ENCODE measurements at regions not wholly inside any gene's neighbourhood (a gene's known extent, or its start where the extent isn't known, plus 50 kb on each side); places are given as distances from the start of the nearest gene placed in this dataset.
"Not testable (repeated sequence)": the region's sequence is repeated elsewhere in the genome, so short reads cannot be mapped to it uniquely, and the experiment has no call there.

DNA sequence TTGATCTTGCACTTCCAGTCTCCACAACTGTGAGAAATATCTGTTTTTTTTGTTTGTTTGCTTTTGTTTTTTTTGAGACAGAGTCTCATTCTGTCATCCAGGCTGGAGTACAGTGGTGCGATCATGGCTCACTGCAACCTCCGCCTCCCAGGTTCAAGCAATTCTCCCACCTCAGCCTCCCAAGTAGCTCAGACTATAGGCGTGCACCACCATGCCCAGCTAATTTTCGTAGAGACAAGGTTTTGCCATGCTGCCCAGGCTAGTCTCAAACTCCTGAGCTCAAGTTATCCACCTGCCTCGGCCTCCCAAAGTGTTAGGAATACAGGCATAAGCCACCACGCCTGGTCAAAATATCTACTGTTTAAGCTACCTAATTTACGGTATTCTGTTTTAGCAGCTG lies 153.1 kb upstream of the C1QTNF3 start:
- Mint-ChIP-seq H3K36me3 (peaks cover 12% of the 10 kb centered on the region), H3K4me1 (peaks cover 28% of the 10 kb centered on the region)
- H3K4me3 Mint-ChIP-seq; H3K27ac Mint-ChIP-seq; CTCF ChIA-PET; POLR2A ChIA-PET; ATAC-seq; H3K27me3 Mint-ChIP-seq (ENCODE audit: low read depth); H3K9me3 Mint-ChIP-seq; DNase-seq (ENCODE audit: low spot score): not testable (repeated sequence)

DNA sequence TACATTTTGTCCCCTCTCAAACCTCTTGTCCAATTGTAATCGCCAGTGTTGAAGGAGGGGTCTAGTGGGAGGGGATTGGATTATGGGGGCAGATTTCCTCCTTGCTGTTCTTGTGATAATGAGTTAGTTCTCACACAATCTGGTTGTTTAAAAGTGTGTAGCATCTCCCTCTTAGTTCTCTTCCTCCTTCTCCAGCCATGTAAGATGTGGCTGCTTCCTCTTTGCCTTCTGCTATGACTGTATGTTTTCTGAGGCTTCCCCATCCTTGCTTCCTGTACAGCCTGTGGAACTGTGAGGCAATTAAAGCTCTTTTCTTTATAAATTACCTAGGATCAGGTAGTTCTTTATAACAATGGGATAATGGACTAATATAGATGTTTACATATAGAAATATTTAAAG lies 162.3 kb upstream of the C1QTNF3 start:
- H3K27me3 Mint-ChIP-seq (ENCODE audit: low read depth); CTCF ChIA-PET; POLR2A ChIA-PET; ATAC-seq; DNase-seq (ENCODE audit: low spot score); H3K4me3 Mint-ChIP-seq; H3K9me3 Mint-ChIP-seq; H3K4me1 Mint-ChIP-seq; H3K36me3 Mint-ChIP-seq; H3K27ac Mint-ChIP-seq: not testable (repeated sequence)

DNA sequence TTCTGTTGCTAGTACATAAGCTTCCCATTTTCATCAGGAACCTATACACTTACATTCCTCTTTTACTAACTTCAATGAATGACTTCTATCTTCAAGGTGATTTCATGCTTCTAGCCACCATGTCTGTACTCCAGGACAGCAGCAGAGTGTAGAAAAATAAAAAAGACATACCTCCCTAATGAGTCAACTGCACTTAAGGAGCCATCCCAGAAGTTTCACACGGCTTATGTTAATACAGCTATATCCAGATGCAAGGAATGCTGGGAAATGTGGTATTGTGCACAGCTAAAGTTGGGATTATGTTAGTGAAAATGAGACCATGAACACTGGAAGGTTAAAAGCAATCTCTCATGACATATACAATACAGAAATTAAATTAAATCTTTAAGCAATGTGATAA lies 174.4 kb upstream of the C1QTNF3 start:
- H3K4me3 Mint-ChIP-seq; H3K27me3 Mint-ChIP-seq (ENCODE audit: low read depth); H3K9me3 Mint-ChIP-seq; H3K27ac Mint-ChIP-seq; H3K4me1 Mint-ChIP-seq; H3K36me3 Mint-ChIP-seq; CTCF ChIA-PET; ATAC-seq; POLR2A ChIA-PET; DNase-seq (ENCODE audit: low spot score): not testable (repeated sequence)

DNA sequence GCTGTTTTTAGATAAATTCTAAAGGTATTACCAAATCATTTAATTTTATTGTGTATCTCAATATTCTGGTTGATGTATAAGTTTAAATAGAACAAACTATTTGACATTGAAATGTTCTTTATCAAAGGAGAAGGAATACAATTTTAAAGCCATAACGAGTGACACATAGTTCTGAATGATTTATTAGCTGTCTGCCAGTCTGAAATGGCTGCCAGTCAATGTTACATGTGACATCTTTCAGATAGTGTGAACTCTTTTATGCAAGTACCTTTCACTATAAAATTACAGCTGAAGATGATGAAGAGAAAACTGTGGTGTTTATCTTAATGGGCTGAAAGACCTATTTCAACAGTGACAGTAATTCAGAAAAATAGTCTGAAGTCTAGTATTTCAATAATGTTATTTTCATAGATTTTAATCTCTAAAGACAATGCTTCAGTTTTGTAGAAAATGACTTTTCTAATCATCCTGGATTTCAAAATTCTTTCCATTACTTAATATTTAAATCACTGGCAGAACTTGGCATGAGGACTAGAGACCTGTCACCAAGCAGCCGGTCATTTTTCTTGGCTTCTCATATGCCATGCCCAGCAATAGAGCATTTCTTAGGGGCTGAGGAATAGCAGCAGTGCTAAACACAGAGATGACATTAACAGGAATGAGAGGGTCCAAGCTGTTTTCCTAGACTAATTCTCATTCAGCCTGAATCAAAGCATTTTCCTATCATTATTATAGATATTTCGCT lies 178.5 kb upstream of the C1QTNF3 start:
- POLR2A ChIA-PET, ATAC-seq, H3K27ac Mint-ChIP-seq: not testable (repeated sequence)

DNA sequence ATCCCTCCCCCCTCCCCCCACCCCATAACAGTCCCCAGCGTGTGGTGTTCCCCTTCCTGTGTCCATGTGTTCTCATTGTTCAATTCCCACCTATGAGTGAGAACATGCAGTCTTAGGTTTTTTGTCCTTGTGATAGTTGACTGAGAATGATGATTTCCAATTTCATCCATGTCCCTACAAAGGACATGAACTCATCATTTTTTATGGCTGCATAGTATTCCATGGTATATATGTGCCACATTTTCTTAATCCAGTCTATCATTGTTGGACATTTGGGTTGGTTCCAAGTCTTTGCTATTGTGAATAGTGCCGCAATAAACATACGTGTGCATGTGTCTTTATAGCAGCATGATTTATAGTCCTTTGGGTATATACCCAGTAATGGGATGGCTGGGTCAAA lies 180.1 kb upstream of the C1QTNF3 start:
- H3K27me3 Mint-ChIP-seq (ENCODE audit: low read depth); H3K4me3 Mint-ChIP-seq: not testable (repeated sequence)

More for the DNA sequence above, 178.5 kb upstream of the C1QTNF3 start:
- CTCF ChIA-PET; H3K4me1 Mint-ChIP-seq; H3K27me3 Mint-ChIP-seq (ENCODE audit: low read depth); H3K4me3 Mint-ChIP-seq; DNase-seq (ENCODE audit: low spot score): not testable (repeated sequence)
- Mint-ChIP-seq H3K36me3 (peaks cover 25% of the 10 kb centered on the region), H3K9me3 (peaks cover 19% of the 10 kb centered on the region)

DNA sequence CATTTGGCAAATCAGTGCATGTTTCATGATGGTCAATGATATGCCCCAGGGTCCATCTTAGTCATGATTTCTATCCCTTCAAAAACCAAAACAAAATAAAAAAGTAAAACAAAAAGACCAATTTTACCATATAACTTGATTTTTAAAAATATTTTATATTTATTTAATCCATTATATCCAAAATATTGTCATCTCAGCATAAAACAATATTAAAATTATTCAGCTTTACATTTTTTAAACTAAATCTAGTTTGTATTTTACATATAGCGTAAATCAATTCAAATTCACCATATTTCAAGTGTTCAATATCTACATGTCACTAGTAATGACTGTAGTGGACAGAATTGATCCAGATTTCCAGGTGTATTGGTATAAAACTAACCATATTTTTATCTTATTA lies 187.4 kb upstream of the C1QTNF3 start:
- ATAC-seq; POLR2A ChIA-PET; H3K27me3 Mint-ChIP-seq (ENCODE audit: low read depth); H3K4me3 Mint-ChIP-seq; H3K27ac Mint-ChIP-seq; DNase-seq (ENCODE audit: low spot score); CTCF ChIA-PET: not testable (repeated sequence)
- Mint-ChIP-seq H3K36me3 (peaks cover 15% of the 10 kb centered on the region), H3K9me3 (peaks cover 11% of the 10 kb centered on the region), H3K4me1 (peaks cover 11% of the 10 kb centered on the region)

More for the DNA sequence above, 180.1 kb upstream of the C1QTNF3 start:
- H3K4me1 Mint-ChIP-seq; POLR2A ChIA-PET; H3K27ac Mint-ChIP-seq; CTCF ChIA-PET; ATAC-seq; DNase-seq (ENCODE audit: low spot score): not testable (repeated sequence)
- H3K36me3 Mint-ChIP-seq = peaks cover 17% of the 10 kb centered on the region
- H3K9me3 Mint-ChIP-seq = peaks cover 19% of the 10 kb centered on the region

DNA sequence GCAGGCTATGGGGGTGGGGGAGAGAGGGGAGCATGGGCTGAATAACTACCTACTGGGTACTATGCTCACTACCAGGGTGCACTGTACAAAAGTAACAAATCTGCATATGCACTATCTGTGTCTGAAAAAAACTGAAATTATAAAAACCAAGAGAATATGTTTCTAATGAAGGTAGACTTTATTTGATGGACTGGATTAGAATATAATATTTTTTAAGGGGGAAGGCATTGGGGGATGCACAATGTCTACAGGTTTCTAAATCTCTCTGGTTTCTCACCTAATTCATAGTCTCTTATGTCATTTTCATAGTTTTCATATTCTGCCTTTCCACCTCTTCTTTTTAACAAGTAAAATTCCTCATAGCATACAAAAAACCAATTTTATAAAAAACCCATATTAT lies 200.8 kb upstream of the C1QTNF3 start:
- H3K4me1 Mint-ChIP-seq = peaks cover 21% of the 10 kb centered on the region
- CTCF ChIA-PET; DNase-seq (ENCODE audit: low spot score); H3K9me3 Mint-ChIP-seq; H3K36me3 Mint-ChIP-seq; ATAC-seq; POLR2A ChIA-PET; H3K27me3 Mint-ChIP-seq (ENCODE audit: low read depth): not testable (repeated sequence)
- peak overlapping the region; percentile 87 for H3K27ac Mint-ChIP-seq
- peak overlapping the region; percentile 72 for H3K4me3 Mint-ChIP-seq

DNA sequence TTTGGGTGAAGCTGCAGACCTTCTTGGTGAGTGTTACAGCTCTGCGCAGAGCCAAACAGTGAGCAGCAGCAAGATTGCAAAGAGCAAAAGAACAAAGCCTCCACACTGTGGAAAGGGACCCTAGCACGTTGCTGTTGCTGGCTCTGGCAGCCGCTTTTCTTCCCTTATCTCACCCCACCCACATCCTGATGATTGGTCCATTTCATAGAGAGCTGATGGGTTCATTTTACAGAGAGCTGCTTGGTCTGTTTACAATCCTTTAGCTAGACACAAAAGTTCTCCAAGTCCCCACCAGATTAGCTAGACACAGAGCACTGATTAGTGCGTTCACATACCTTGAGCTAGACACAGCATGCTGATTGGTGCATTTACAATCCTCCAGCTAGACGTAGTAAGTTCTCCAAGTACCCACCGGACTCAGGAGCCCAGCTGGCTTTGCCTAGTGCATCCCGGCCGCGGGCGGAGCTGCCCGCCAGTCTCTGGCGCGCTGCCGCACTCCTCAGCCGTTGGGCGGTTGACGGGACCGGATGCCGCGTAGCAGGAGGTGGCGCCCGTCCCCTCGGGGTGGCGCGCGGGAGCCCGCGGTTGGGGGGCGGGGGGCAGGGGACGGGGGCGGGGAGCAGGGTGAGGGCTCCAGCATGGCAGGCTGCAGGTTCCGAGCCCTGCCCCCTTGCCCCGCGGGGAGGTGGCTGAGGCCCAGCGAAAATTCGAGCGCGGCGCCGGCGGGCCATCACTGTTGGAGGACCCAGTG lies 201.4 kb upstream of the C1QTNF3 start:
- Mint-ChIP-seq H3K4me1 (peaks cover 21% of the 10 kb centered on the region), H3K4me3 (peak overlapping the region; percentile 72), H3K27ac (peak overlapping the region; percentile 87)
- DNase-seq (ENCODE audit: low spot score) (peak; percentile 64), ATAC-seq (peak; percentile 26; the same call in 1 of the 2 replicates)
- H3K9me3 Mint-ChIP-seq; CTCF ChIA-PET; POLR2A ChIA-PET; H3K27me3 Mint-ChIP-seq (ENCODE audit: low read depth); H3K36me3 Mint-ChIP-seq: not testable (repeated sequence)

DNA sequence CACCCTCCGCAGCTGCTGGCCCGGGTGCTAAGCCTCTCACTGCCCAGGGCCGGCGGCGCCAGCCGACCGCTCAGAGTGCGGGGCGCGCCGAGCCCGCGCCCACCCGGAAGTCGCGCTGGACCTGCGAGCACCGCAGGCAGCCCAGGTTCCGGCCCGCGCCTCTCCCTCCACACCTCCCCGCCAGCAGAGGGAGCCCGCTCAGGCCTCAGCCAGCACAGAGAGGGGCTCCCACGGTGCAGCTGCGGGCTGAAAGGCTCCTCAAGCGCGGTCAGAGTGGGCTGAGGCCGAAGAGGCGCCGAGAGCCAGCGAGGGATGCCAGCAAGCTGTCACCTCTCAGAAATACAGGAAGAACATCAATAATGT lies 202.0 kb upstream of the C1QTNF3 start:
- peak; percentile 33 for DNase-seq (ENCODE audit: low spot score)
- H3K36me3 Mint-ChIP-seq; H3K9me3 Mint-ChIP-seq; CTCF ChIA-PET; H3K27me3 Mint-ChIP-seq (ENCODE audit: low read depth); H3K27ac Mint-ChIP-seq; POLR2A ChIA-PET: not testable (repeated sequence)
- peak; percentile 56 for ATAC-seq
- Mint-ChIP-seq H3K4me3 (peak overlapping the region; percentile 38), H3K4me1 (peaks cover 16% of the 10 kb centered on the region)

DNA sequence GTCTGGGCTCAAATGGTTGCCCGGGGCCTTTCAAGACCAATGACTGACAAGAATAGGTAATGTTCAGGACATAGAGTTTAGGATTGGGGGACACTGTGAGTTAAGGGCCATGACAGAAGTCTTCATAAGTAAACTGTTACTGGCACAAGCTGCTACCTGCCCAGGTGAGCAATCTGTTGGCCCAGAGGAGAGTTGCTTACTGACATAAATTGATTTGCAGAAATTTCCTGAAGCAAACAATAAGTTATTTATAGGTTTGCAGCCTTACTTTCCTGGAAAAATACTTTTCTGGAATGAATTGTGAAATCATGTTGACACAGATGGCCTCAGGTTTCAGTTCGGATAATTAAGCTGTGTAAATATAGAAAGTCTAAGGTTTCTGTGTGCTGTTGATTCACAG lies 202.8 kb upstream of the C1QTNF3 start:
- H3K4me3 Mint-ChIP-seq; H3K9me3 Mint-ChIP-seq; POLR2A ChIA-PET; ATAC-seq; H3K4me1 Mint-ChIP-seq; H3K27me3 Mint-ChIP-seq (ENCODE audit: low read depth); H3K27ac Mint-ChIP-seq; H3K36me3 Mint-ChIP-seq; CTCF ChIA-PET; DNase-seq (ENCODE audit: low spot score): not testable (repeated sequence)

DNA sequence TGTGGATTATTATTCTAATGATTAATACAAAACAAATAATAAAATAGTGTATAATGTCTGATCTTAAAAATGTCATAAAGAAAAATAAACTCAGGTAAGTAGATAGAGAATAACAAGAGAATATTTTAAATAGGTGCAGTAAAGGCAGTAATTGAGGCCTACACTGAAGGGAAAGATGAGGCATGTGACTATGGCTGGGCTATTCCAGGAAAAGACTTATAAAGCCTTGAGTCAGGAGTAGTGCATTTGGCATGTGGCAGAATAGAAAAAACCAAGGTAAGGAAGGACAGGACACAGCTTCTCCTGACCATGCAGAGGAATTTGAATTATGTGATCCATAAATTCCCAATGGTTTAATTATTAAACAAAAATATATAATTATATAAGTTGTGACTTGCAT lies 215.6 kb upstream of the C1QTNF3 start:
- H3K36me3 Mint-ChIP-seq; ATAC-seq; DNase-seq (ENCODE audit: low spot score); H3K27ac Mint-ChIP-seq; H3K4me3 Mint-ChIP-seq; CTCF ChIA-PET; H3K27me3 Mint-ChIP-seq (ENCODE audit: low read depth); H3K9me3 Mint-ChIP-seq; H3K4me1 Mint-ChIP-seq; POLR2A ChIA-PET: not testable (repeated sequence)

DNA sequence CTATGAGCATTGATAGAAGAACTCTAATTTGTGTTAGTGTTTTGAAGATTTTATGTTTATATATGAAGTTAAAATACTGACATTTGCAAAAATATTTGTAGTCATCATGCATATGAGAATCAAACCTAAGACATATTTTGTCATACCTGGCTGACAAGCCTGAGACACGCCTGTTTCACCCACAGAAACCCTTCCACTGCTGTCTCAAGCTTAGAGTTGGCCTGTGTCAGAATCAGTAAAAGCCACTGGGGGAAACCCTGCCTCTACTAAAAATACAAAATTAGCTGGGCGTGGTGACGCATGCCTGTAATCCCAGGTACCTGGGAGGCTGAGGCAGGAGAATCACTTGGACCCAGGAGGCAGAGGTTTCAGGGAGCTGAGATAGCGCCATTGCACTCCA lies 218.0 kb upstream of the C1QTNF3 start:
- H3K36me3 Mint-ChIP-seq; ATAC-seq; POLR2A ChIA-PET; H3K9me3 Mint-ChIP-seq; H3K27ac Mint-ChIP-seq; DNase-seq (ENCODE audit: low spot score); H3K4me1 Mint-ChIP-seq; CTCF ChIA-PET; H3K27me3 Mint-ChIP-seq (ENCODE audit: low read depth); H3K4me3 Mint-ChIP-seq: not testable (repeated sequence)

DNA sequence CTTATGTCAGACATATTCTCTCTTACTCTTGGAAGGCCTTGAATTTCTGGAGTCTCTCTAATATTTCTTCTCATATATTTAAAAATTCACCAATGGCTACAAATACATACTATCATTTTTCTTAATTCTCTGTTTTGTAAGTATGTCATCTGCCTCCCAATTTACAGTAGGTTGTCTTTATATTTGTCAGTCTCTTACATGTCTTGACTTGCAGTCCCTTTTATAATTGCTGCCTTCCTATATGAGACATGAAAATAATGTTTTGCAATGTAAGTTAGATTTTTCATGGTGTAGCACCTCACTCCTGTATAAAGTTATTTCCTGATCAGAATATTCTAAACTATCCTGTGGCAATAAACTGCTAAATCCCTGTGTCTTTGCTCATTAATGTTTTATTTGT lies 223.1 kb upstream of the C1QTNF3 start:
- H3K4me3 Mint-ChIP-seq; ATAC-seq; H3K4me1 Mint-ChIP-seq; DNase-seq (ENCODE audit: low spot score); H3K27me3 Mint-ChIP-seq (ENCODE audit: low read depth); H3K9me3 Mint-ChIP-seq; POLR2A ChIA-PET; H3K36me3 Mint-ChIP-seq; H3K27ac Mint-ChIP-seq; CTCF ChIA-PET: not testable (repeated sequence)
